GM12874 (cell line): ENCODE measurements at regions not wholly inside any gene's neighbourhood (a gene's known extent, or its start where the extent isn't known, plus 50 kb on each side); places are given as distances from the start of the nearest gene placed in this dataset.

Experiments used
- TF ChIP-seq, protein P1 (sequence below): IDR thresholded peaks from 2 replicates; pipeline ENCODE4 v1.5.1; 2011; ENCODE audit warnings: low read depth, mild to moderate bottlenecking, control low read depth, low read length, moderate library complexity; ENCODE audit not compliant: insufficient read depth

GRCh38 chr10:2772816-2773631, 294.3 kb upstream of the PFKP start:
- TF ChIP-seq, protein P1, sequence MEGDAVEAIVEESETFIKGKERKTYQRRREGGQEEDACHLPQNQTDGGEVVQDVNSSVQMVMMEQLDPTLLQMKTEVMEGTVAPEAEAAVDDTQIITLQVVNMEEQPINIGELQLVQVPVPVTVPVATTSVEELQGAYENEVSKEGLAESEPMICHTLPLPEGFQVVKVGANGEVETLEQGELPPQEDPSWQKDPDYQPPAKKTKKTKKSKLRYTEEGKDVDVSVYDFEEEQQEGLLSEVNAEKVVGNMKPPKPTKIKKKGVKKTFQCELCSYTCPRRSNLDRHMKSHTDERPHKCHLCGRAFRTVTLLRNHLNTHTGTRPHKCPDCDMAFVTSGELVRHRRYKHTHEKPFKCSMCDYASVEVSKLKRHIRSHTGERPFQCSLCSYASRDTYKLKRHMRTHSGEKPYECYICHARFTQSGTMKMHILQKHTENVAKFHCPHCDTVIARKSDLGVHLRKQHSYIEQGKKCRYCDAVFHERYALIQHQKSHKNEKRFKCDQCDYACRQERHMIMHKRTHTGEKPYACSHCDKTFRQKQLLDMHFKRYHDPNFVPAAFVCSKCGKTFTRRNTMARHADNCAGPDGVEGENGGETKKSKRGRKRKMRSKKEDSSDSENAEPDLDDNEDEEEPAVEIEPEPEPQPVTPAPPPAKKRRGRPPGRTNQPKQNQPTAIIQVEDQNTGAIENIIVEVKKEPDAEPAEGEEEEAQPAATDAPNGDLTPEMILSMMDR, result no peak

GRCh38 chr10:2772135-2772534, 295.2 kb upstream of the PFKP start:
- TF ChIP-seq, protein P1, result no peak

- TF ChIP-seq, protein P1, result no peak
Observed at GRCh38 chr10:2761971-2762370, 305.4 kb upstream of the PFKP start.

DNA sequence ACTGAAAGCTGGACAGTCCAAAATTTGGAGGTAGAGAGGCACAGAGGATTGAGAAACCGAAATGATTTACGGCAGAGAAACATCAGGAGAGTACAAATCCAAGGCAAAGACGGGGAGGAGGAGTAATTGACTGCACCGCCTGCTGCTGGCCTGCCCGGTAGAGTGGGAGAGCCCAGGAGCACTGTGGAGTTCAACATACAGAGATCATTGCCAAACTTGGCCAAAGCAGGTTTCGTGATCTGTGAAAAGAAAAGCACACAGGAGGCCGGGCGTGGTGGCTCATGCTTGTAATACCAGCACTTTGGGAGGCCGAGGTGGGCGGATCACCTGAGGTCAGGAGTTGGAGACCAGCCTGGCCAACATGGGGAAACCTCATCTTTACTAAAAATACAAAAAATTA, 306.0 kb upstream of the PFKP start:
- TF ChIP-seq, protein P1, result no peak

DNA sequence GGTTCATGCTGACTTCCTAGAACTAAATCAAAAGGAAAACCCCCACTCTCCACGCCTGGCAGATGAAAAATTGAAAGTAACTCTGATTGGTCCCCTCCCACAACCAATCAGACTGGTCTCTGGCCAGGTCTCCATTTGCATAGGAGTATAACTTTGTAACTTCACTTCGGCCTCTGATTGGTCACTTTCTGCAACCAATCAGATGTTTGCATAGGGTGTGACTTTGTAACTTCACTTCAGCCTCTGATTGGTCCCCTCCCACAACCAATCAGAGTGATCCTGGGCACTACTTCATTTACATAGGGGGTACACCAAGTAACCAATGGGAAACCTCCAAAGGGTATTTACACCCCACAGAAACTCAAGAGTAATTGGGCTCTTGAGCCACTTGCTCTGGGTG, 306.6 kb upstream of the PFKP start:
- TF ChIP-seq, protein P1, result no peak

DNA sequence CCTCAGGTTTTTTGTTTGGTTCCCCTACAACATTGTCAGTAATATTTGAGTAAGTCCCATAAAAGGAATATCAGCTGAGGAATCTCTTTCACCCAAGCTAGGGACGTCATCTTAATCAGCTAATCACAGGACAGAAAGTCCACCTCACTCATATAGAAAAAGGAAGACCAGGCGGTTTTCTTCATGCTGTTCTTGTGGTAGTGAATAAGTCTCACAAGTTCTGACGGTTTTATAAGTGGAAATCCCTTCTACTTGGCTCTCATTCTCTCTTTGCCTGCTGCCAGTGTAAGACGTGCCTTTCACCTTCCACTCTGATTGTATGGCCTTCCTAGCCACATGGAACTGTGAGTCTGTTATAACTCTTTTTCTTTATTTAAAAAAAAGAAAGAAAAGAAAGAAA, 308.1 kb upstream of the PFKP start:
- TF ChIP-seq, protein P1, result no peak

- TF ChIP-seq, protein P1, result no peak
Observed at GRCh38 chr10:2754943-2755342, 312.4 kb upstream of the PFKP start.

GRCh38 chr10:2748287-2748686, 319.1 kb upstream of the PFKP start:
- TF ChIP-seq, protein P1, result no peak
